ENCODE measurements at regions not wholly inside any gene's neighbourhood (a gene's known extent, or its start where the extent isn't known, plus 50 kb on each side); places are given as distances from the start of the nearest gene placed in this dataset.
"Not testable (repeated sequence)": the region's sequence is repeated elsewhere in the genome, so short reads cannot be mapped to it uniquely, and the experiment has no call there.

- no peak for DNase-seq
Measured at GRCh38 chr16:72590151-72590937, 418.4 kb upstream of the PMFBP1 start.

- no peak for DNase-seq
Measured at GRCh38 chr16:72588551-72588950, 416.6 kb upstream of the PMFBP1 start.

- DNase-seq: not testable (repeated sequence)
Measured at GRCh38 chr16:72578061-72578460, 406.1 kb upstream of the PMFBP1 start.

- no peak for DNase-seq
Measured at GRCh38 chr16:72576189-72576588, 404.2 kb upstream of the PMFBP1 start.

- DNase-seq: no peak
Measured at GRCh38 chr16:72569677-72570076, 397.7 kb upstream of the PMFBP1 start.

GRCh38 chr16:72568502-72568901 lies 396.5 kb upstream of the PMFBP1 start:
- no peak for DNase-seq

GRCh38 chr16:72566174-72566573 lies 394.2 kb upstream of the PMFBP1 start:
- no peak for DNase-seq

GRCh38 chr16:72565106-72565505 lies 393.2 kb upstream of the PMFBP1 start:
- no peak for DNase-seq

- peak; percentile 75 for DNase-seq
Measured at GRCh38 chr16:72560617-72561016, 388.7 kb upstream of the PMFBP1 start.

GRCh38 chr16:72558501-72558900 lies 386.5 kb upstream of the PMFBP1 start:
- DNase-seq: no peak

GRCh38 chr16:72554935-72555334 lies 383.0 kb upstream of the PMFBP1 start:
- DNase-seq: no peak

- no peak for DNase-seq
Measured at GRCh38 chr16:72552654-72553053, 380.7 kb upstream of the PMFBP1 start.

GRCh38 chr16:72551649-72552048 lies 379.7 kb upstream of the PMFBP1 start:
- no peak for DNase-seq

GRCh38 chr16:72549878-72550277 lies 377.9 kb upstream of the PMFBP1 start:
- DNase-seq: no peak

GRCh38 chr16:72542102-72542501 lies 370.1 kb upstream of the PMFBP1 start:
- no peak for DNase-seq

- DNase-seq: no peak
Measured at GRCh38 chr16:72537664-72538063, 365.7 kb upstream of the PMFBP1 start.

- DNase-seq: no peak
Measured at GRCh38 chr16:72536723-72537435, 364.9 kb upstream of the PMFBP1 start.

- DNase-seq: no peak
Measured at GRCh38 chr16:72532906-72533410, 361.0 kb upstream of the PMFBP1 start.

- DNase-seq: no peak
Measured at GRCh38 chr16:72530434-72530833, 358.5 kb upstream of the PMFBP1 start.

- DNase-seq: no peak
Measured at GRCh38 chr16:72523087-72523486, 351.1 kb upstream of the PMFBP1 start.

GRCh38 chr16:72517154-72517553 lies 345.2 kb upstream of the PMFBP1 start:
- no peak for DNase-seq

- no peak for DNase-seq
Measured at GRCh38 chr16:72511171-72511570, 339.2 kb upstream of the PMFBP1 start.

GRCh38 chr16:72508191-72508590 lies 336.2 kb upstream of the PMFBP1 start:
- no peak for DNase-seq

- no peak for DNase-seq
Measured at GRCh38 chr16:72502594-72503005, 330.6 kb upstream of the PMFBP1 start.

All from NCI-H1092 (cell line).